ENCODE measurements at regions not wholly inside any gene's neighbourhood (a gene's known extent, or its start where the extent isn't known, plus 50 kb on each side); places are given as distances from the start of the nearest gene placed in this dataset.

- no peaks in the 10 kb centered on the region for H3K9me3 ChIP-seq (replicated peaks; ENCODE audit: insufficient read depth, low read length)
These were observed 424.9 kb upstream of the IRX4 start for GRCh38 chr5:2307631-2308030.

DNA sequence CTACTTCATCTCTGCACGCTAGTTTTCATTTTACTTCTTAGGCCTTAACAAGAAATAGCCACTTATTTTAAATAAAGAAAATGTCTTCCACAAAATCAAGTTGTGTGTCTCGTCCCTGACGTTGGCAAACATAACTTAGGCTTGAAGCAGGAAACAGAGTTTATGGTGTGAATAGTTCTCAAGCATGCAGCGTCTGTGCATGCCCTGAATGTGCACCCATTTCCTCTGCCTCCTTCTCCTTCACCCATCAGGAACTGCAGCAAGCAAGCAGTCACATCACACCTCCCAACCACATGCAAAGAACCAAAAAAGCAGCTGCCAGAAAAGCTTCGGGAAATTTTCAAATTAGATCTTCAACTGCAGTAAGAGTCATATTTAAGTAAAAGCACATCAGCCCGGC lies 424.0 kb upstream of the IRX4 start:
- Histone ChIP-seq H3K27me3 (replicated peaks; ENCODE audit: insufficient read depth, low read length) (no peaks in the 10 kb centered on the region), H4K20me1 (ENCODE audit: insufficient read depth, low read length) (no peaks in the 10 kb centered on the region), H3K27ac (ENCODE audit: low read length) (no peak overlapping the region), H3K9ac (ENCODE audit: low read length) (no peak overlapping the region), H2AFZ (ENCODE audit: low read length) (no peak overlapping the region), H3K4me1 (ENCODE audit: low read length) (no peaks in the 10 kb centered on the region), H3K36me3 (replicated peaks; ENCODE audit: insufficient read depth, low read length) (no peaks in the 10 kb centered on the region), H3K79me2 (ENCODE audit: low read length) (no peaks in the 10 kb centered on the region), H3K4me2 (ENCODE audit: low read depth, low read length) (no peak overlapping the region), H3F3A (ENCODE audit: insufficient read depth, low read length) (no peaks in the 10 kb centered on the region), H3K9me2 (replicated peaks; ENCODE audit: insufficient read depth, low read length) (no peaks in the 10 kb centered on the region), H3K9me3 (replicated peaks; ENCODE audit: insufficient read depth, low read length) (no peaks in the 10 kb centered on the region), H3K4me3 (ENCODE audit: low read length) (no peak overlapping the region)
- no peak for DNase-seq
- TF ChIP-seq EZH2 (optimal IDR thresholded peaks at IDR 0.05; ENCODE audit: low read depth, low read length): no peak
- TF ChIP-seq EZH2phosphoT487 (IDR thresholded peaks at IDR 0.05; ENCODE audit: low read length): no peak
- TF ChIP-seq, protein P1, sequence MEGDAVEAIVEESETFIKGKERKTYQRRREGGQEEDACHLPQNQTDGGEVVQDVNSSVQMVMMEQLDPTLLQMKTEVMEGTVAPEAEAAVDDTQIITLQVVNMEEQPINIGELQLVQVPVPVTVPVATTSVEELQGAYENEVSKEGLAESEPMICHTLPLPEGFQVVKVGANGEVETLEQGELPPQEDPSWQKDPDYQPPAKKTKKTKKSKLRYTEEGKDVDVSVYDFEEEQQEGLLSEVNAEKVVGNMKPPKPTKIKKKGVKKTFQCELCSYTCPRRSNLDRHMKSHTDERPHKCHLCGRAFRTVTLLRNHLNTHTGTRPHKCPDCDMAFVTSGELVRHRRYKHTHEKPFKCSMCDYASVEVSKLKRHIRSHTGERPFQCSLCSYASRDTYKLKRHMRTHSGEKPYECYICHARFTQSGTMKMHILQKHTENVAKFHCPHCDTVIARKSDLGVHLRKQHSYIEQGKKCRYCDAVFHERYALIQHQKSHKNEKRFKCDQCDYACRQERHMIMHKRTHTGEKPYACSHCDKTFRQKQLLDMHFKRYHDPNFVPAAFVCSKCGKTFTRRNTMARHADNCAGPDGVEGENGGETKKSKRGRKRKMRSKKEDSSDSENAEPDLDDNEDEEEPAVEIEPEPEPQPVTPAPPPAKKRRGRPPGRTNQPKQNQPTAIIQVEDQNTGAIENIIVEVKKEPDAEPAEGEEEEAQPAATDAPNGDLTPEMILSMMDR (IDR thresholded peaks at IDR 0.05; ENCODE audit: low read length): no peak

More at GRCh38 chr5:2307631-2308030, 424.9 kb upstream of the IRX4 start:
- Histone ChIP-seq H3K4me3 (ENCODE audit: low read length) (no peak overlapping the region), H3K4me1 (ENCODE audit: low read length) (no peaks in the 10 kb centered on the region), H3K36me3 (replicated peaks; ENCODE audit: insufficient read depth, low read length) (no peaks in the 10 kb centered on the region), H3K9me2 (replicated peaks; ENCODE audit: insufficient read depth, low read length) (no peaks in the 10 kb centered on the region), H3F3A (ENCODE audit: insufficient read depth, low read length) (no peaks in the 10 kb centered on the region), H3K27ac (ENCODE audit: low read length) (no peak overlapping the region), H3K79me2 (ENCODE audit: low read length) (no peaks in the 10 kb centered on the region), H4K20me1 (ENCODE audit: insufficient read depth, low read length) (no peaks in the 10 kb centered on the region), H2AFZ (ENCODE audit: low read length) (no peak overlapping the region), H3K4me2 (ENCODE audit: low read depth, low read length) (no peak overlapping the region), H3K27me3 (replicated peaks; ENCODE audit: insufficient read depth, low read length) (no peaks in the 10 kb centered on the region), H3K9ac (ENCODE audit: low read length) (no peak overlapping the region)
- no peak for DNase-seq
- TF ChIP-seq, protein P1 (IDR thresholded peaks at IDR 0.05; ENCODE audit: low read length): no peak
- TF ChIP-seq EZH2 (optimal IDR thresholded peaks at IDR 0.05; ENCODE audit: low read depth, low read length) (no peak), EZH2phosphoT487 (IDR thresholded peaks at IDR 0.05; ENCODE audit: low read length) (no peak)

DNA sequence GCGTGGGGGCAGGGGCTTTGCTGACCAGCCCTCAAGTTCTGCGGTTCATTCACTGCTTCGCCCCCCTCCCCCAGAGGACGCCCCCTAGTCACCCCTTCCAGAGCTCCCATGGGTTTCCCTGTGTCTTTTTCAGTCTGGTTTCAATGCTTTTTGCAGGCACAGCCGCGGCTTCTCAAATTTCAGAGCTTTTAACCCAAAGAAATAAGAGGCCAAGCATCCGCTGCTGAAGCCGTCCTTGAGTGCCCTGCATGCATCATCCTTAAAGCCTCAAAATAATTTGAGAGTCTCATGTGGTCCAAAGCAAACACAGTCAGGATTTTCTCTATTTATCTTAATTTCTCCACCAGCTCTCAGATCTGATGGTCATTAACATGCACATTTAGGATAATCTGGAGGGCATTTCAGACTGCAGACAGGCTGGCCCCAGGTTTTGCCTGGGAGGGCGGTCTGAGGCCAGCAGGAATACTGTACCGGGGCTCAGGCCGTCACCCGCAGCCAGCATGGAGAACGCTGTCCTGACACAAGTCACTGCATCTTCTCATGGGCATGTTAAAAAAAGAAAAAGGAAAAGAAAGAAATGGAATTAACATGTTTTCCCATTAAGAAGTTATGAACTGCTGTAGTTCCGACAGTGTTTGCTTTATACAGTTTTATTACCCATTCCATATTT lies 420.8 kb upstream of the IRX4 start:
- Histone ChIP-seq H3K4me3 (ENCODE audit: low read length) (no peak overlapping the region), H3F3A (ENCODE audit: insufficient read depth, low read length) (no peaks in the 10 kb centered on the region), H3K4me1 (ENCODE audit: low read length) (no peaks in the 10 kb centered on the region)

More for the DNA sequence above, 420.8 kb upstream of the IRX4 start:
- Histone ChIP-seq H3K9ac (ENCODE audit: low read length) (no peak overlapping the region), H3K27me3 (replicated peaks; ENCODE audit: insufficient read depth, low read length) (no peaks in the 10 kb centered on the region), H4K20me1 (ENCODE audit: insufficient read depth, low read length) (no peaks in the 10 kb centered on the region), H3K9me2 (replicated peaks; ENCODE audit: insufficient read depth, low read length) (no peaks in the 10 kb centered on the region), H3K4me2 (ENCODE audit: low read depth, low read length) (no peak overlapping the region), H3K79me2 (ENCODE audit: low read length) (no peaks in the 10 kb centered on the region), H2AFZ (ENCODE audit: low read length) (no peak overlapping the region), H3K36me3 (replicated peaks; ENCODE audit: insufficient read depth, low read length) (no peaks in the 10 kb centered on the region), H3K27ac (ENCODE audit: low read length) (no peak overlapping the region), H3K9me3 (replicated peaks; ENCODE audit: insufficient read depth, low read length) (no peaks in the 10 kb centered on the region)
- TF ChIP-seq EZH2phosphoT487 (IDR thresholded peaks at IDR 0.05; ENCODE audit: low read length): no peak
- TF ChIP-seq, protein P1 (IDR thresholded peaks at IDR 0.05; ENCODE audit: low read length): no peak
- no peak for TF ChIP-seq EZH2 (optimal IDR thresholded peaks at IDR 0.05; ENCODE audit: low read depth, low read length)
- DNase-seq: no peak
